Dermis microvascular lymphatic vessel endothelial cell (primary cell): ENCODE measurements at regions not wholly inside any gene's neighbourhood (a gene's known extent, or its start where the extent isn't known, plus 50 kb on each side); places are given as distances from the start of the nearest gene placed in this dataset.
"Not testable (repeated sequence)": the region's sequence is repeated elsewhere in the genome, so short reads cannot be mapped to it uniquely, and the experiment has no call there.

Experiments
- DNase-seq, 2 donors: peaks; one replicate each; pipeline versions ENCODE4 v3.0.0 to v3.0.0-alpha.2; 2010; ENCODE audit warnings: low read depth in 2 of 2

DNA sequence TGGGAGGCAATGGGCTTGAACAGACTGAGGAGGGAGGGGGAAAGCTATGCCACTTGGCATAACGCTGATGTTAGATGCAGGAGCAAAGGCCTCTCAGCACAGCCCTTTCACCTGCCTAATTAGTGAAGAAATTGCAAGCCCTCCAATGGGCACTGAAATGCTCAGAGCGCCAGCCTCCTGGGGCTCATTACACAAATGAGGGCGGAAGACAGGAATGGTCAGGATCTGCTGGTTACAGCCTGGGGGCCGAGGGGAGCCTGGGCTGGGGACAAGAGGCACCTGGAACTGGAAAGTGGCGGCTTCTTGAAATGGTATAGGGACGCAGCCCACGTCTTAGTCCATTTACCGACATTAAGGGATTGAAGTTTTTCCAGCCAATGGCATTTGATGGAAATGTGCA, 50.2 kb upstream of the PLET1 start:
- DNase-seq, result no peak

DNA sequence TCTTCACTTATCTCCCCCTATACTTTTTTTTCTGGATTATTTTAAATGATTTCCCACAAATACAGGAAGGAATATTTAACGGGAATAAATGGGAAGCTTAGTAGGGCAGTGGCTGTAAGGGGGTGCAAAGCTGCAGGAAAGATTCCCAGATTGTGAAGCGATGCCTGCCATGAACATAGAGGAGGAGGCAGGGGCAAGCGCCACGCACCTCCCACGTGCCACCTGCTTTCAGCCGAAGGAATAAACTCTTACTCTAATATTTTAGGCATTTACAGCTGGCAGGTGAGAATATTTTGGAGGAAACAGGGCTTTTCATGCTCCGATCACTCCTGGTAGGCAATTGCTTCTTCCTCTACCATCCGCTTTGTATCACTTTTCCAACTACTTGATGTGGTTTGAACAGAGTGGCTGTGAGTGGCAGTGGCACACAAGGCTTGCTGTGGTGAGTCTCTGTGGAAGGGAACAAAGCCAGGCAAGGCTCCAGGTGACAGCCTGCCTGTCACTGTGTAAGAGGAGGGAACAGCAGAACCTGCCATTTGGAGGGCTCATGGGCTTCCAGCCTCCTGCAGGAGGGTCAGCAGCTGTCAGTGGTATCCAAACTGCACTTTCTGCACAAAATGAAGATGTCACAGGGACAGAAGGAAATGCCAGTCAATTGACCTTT, 54.5 kb upstream of the PLET1 start:
- no peak for DNase-seq

GRCh38 chr11:112315861-112316739, 55.4 kb upstream of the PLET1 start:
- no peak for DNase-seq

GRCh38 chr11:112316971-112317370, 56.3 kb upstream of the PLET1 start:
- DNase-seq, result no peak

- DNase-seq, result peak in 1 of 2 donors; percentile 74
These were observed 57.5 kb upstream of the PLET1 start for GRCh38 chr11:112318184-112318591.

DNA sequence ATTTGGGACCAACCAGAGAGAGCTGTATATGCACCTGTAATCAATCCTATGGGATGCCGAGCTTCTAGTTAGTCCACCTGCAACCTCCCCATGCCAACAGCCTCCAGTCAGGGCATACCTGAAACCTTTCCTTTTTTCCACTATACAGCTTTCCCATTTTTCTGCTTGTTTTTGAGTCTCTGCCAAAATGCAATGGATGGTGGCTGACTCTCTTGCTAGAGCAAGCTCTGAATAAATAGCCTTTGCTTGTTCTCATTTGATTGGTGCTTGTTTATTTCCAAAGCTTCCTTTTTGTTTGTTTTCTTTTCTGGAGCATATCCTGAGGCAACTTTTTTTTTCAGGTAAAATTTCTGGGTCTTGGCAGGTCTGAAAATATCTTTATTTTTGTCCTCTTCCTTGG, 58.0 kb upstream of the PLET1 start:
- DNase-seq, result peak in 1 of 2 donors; percentile 13

DNA sequence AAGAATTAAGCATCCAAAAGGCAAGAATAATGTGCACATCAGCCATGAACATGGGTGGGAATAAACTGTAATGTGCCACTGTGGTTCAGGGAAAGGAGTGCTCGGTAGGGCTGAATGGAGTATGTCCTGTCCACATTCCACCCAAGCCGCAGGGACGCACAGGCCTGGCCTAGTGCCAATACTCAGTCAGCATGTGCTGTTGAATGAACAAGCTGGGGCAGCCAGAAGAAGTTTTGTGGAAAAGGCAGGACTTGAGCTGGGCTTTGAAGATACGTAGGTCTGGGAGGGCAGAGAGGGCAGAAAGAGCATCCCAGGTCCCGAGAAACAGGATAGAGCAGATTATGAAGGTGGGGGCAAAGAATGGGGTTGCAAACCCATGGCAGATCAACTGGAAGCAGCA, 60.0 kb upstream of the PLET1 start:
- DNase-seq, result peak; percentile 65 to 81

DNA sequence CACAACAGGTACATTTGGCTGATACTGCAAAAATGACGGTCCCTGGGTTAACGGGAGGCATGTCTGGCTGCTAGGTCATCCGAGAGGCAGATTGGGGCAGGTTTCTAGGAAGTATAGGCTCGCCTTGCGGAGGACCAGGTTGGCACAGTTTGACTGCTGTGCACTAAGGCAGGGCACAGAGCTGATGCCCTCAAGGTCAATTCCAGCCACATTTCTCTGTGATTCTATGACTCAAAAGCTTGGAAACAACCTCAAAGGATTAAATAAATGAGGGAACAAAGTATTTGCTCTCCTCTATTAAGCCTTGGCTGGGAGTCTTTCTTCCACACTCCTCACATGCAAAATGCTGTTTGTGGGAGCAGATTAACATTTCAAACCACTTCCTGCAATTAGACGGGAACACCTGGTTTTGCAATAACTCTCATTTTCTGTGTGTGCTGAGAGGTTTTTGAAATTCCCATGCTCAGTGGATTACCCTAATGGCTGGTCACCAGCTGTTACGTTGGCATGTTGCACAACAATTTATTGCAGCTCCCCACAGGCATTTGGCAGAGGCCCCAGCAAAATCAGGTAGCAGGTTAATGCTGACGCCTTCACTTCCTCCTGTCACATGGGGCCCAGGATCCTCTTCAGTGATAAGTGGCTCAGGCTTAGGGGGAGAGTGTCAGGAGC, 61.0 kb upstream of the PLET1 start:
- DNase-seq, result peak in 1 of 2 donors; percentile 74

GRCh38 chr11:112322173-112322790, 61.6 kb upstream of the PLET1 start:
- no peak for DNase-seq

- peak in 1 of 2 donors; percentile 64 for DNase-seq
These were observed 73.7 kb upstream of the PLET1 start for GRCh38 chr11:112334381-112334780.

DNA sequence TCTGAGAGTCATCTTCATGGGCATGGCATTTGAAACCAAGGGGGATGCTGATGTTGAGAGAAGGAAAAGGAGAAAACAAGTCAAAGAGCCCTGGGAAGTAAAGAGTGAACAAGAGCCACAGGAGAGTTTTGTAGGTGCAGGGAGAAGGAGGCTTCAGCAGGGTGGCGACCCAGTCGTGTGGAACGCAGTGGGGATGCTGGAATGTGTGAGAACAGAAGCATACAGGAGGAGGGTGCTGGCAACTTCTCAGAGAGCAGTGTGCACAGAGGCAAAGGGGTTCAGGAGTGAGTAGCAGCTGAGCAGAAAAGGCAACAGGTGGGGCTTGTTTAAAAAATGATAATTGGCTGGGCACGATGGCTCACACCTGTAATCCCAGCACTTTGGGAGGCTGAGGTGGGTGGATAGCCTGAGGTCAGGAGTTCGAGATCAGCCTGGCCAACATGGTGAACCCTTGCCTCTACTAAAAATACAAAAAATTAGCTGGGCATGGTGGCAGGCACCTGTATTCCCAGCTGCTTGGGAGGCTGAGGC, 75.8 kb upstream of the PLET1 start:
- DNase-seq, result no peak

DNA sequence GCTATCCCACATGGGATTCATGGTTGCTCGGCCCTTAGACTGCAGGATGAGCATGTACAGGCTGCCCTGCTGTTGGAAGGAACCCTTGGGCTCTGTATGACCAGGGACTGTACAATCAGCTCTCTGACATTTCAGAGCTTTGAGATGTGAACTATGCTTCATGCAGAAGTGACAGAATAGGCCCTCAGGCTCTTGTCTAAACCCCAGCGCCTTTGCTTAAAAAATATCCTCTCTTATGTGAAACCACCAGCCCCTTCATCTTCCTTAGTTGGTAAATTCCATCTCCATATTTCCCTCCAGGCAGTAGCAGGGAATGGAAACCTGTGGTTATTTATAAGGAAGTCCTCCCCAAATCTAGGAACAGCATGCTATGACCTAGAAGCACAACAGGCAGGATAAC, 78.9 kb upstream of the PLET1 start:
- DNase-seq, result no peak

GRCh38 chr11:112343368-112344039, 82.8 kb upstream of the PLET1 start:
- peak in 1 of 2 donors; percentile 77 for DNase-seq

DNA sequence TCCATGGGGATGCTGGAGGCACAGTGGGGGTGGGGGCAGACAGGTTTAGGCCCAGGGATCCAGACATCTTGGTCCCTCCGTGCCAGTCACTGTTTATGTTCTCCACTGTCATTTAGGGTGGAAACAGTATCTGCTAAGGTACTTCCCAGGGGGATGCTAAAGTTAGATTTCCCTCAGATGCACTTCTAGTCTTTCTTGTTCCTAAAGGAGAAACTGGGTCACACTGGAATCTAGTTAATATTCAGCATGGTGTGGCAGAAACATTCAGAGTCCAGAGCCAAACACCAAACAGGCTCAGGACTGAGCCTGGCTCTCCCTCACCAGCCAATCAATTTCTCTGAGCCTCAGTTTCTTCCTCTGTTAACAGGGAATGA, 83.4 kb upstream of the PLET1 start:
- no peak for DNase-seq

DNA sequence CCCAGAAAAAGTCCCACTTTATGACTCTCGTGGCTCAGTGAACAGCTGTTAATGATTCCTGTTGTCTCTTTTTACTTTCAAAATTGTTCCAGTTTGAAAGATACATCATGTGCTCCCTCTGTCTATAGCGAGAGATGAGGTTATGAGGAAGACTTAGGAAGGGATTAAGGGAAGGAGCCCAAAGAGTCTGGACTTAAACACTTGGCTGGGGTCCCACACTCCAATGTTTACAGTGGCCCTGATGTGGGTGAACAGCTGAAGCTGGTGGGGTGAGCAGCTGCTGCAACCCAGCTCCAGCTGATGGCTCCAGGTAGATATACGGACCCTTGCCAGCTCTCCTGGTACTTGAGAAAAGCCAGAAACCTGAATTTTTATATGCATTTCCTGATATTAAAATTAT, 84.5 kb upstream of the PLET1 start:
- no peak for DNase-seq

DNA sequence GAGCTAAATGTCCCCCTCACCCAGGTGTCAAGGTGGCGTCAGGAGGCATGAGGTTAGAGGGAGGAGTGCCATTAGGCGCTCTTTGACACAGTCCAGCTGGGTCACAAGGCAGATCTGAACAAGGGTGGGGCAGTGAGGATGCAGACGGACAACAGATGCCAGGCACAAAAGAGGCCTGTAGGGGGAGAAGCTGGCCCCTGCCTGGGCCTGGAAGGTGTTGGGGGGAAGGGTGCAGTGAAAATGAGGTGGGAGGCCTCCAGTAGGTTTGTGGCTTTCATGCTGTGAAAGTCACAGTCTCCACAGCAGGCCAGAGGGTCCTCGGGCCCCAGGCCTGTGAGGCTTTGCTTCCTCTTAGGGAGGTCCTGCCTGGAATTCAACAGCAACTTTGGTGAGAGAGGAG, 85.0 kb upstream of the PLET1 start:
- DNase-seq, result no peak

- DNase-seq, result no peak
These were observed 85.9 kb upstream of the PLET1 start for GRCh38 chr11:112346586-112346985.

DNA sequence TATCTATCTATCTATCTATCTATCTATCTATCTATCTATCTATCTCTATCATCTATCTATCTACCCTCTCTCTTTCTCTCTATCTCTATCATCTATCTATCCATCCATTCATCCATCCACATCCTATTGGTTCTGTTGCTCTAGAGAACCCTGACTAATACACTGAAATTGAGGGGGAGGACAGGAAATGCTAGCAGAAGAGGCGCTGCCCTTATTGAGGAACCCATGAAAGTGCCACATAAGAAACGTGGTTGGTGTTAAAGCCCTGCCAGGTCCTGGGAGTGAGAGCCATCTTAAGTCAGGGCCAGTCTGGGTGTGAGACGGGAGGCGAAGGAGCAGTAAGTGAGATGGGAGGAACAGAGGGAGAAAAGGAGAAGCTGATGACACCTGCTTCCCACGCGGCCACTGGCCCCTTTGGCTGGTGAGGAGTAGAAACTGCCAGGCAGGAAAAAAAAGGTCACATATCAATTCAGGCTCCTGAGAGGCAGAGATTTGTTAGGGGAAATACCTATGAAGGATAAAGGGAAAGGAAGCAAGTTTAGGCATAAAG, 87.9 kb upstream of the PLET1 start:
- no peak for DNase-seq

- not testable (repeated sequence) for DNase-seq
These were observed 90.8 kb upstream of the PLET1 start for GRCh38 chr11:112351423-112351822.

DNA sequence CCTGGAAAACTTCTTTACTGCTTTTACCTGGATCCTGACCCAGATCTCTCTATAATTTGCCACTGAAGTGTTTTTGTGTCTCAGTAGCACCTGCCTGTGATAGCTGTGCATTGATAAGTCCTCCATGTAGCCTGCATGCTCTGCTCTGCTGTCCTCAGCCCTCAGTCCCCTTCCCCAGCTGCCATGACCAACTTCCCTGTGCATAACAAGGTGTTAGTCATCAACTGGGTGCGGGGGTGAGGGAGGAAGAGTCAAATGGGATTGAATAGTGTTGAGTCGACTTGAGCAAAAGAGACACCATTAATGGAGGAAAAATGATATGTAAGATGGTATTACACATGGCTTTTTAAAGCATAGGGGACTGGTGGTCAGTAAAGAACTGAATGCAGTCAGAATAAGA, 92.2 kb upstream of the PLET1 start:
- no peak for DNase-seq

GRCh38 chr11:112354364-112354763, 93.7 kb upstream of the PLET1 start:
- DNase-seq, result no peak
